Thyroid gland (tissue), 4 donors: ENCODE measurements at regions not wholly inside any gene's neighbourhood (a gene's known extent, or its start where the extent isn't known, plus 50 kb on each side); places are given as distances from the start of the nearest gene placed in this dataset. TPM values are rescaled to one million over a fixed set of nuclear protein-coding genes. Genes with fewer than 3 reads are reported as not detected.

Source experiments
- DNase-seq, 2 donors: peaks; one replicate each; pipeline ENCODE4 v3.0.0-alpha.2; 2019
- H3K27ac ChIP-seq, 3 donors: fragments of 200-600 bp; sonication (generic); 1 replicate in 2 of 3; 2 replicates in 1 of 3; pipeline ENCODE4 v1.5.1; 2016 to 2019; ENCODE audit warnings: mild to moderate bottlenecking in 1 of 3, moderate library complexity in 1 of 3
- H3K27me3 ChIP-seq: fragments of 200-600 bp; sonication (generic); one replicate; pipeline ENCODE4 v1.5.1; 2019
- H3K36me3 ChIP-seq, 2 donors: fragments of 200-600 bp; sonication (generic); one replicate each; pipeline ENCODE4 v1.5.1; 2016 to 2019
- H3K4me1 ChIP-seq, 2 donors: fragments of 200-600 bp; sonication (generic); one replicate each; pipeline ENCODE4 v1.5.1; 2017 to 2019
- H3K4me3 ChIP-seq, 3 donors: fragments of 200-600 bp; sonication (generic); replicated peaks in 1 of 3; 1 replicate in 2 of 3; 2 replicates in 1 of 3; pipeline ENCODE4 v1.5.1; 2016; ENCODE audit warnings: mild to moderate bottlenecking in 1 of 3
- H3K9me3 ChIP-seq: fragments of 200-600 bp; sonication (generic); one replicate; pipeline ENCODE4 v1.5.1; 2017
- POLR2A ChIP-seq, 2 donors: fragments of 450-650 bp; IDR thresholded peaks; one replicate each; pipeline ENCODE4 v1.6.1; 2017; ENCODE audit warnings: antibody characterized with exemption in 2 of 2, mild to moderate bottlenecking in 2 of 2, moderate library complexity in 1 of 2
- WGBS, 2 donors: methylation state at CpG; one replicate each; pipeline ENCODE4 v1.1.5; 2017; 5-methylcytosine and 5-hydroxymethylcytosine counted together
- intact Hi-C: fragments of 100-400 bp; cut with DNase I; formaldehyde crosslinking; loops from one replicate; pipeline ENCODE4 v1.15.1; 2023
- small RNA-seq: library from RNA; depleted of rRNA; stranded (forward); fragments of <200 nt; gene quantifications from one replicate; pipeline ENCODE3, GENCODE V24; 2016
- TF ChIP-seq, protein P1 (sequence below), 6 experiments: fragments of 200-600 bp in 3 of 6; fragments of 450-650 bp in 3 of 6; sonication (generic) in 3 of 6; IDR thresholded peaks; one replicate each; pipeline ENCODE4 v1.5.1; 2016 to 2019; ENCODE audit warnings: antibody characterized with exemption in 6 of 6, mild to moderate bottlenecking in 2 of 6, inconsistent platforms in 1 of 6, moderate library complexity in 1 of 6

DNA sequence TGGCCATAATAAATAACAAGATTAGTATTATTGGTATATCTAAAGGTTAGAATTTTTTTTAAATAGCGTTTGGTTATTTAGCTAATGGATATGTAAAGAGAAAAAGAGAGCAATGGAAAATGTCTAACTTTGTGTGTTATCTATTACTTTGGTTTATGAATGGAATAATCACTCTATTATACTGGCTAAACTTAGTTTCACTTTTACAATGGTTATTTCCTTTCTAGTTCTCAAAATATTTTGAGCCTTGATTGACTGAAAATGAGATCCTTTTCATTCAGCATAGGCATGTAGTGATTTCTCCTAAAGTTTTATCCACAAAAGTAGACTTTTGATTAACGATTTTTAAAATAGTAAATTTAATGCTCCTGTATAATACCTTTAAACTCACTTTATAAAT is 51.6 kb upstream of the MLIP start:
- intact Hi-C loops, result no loop called here
- Histone ChIP-seq H3K36me3 (no peaks in the 10 kb centered on the region), H3K27me3 (no peaks in the 10 kb centered on the region), H3K4me3 (no peak overlapping the region), H3K27ac (no peak overlapping the region), H3K9me3 (no peaks in the 10 kb centered on the region), H3K4me1 (peaks cover 9 to 20% of the 10 kb centered on the region in 2 donors)
- TF ChIP-seq POLR2A (IDR thresholded peaks at IDR 0.05), result no peak
- TF ChIP-seq, protein P1, sequence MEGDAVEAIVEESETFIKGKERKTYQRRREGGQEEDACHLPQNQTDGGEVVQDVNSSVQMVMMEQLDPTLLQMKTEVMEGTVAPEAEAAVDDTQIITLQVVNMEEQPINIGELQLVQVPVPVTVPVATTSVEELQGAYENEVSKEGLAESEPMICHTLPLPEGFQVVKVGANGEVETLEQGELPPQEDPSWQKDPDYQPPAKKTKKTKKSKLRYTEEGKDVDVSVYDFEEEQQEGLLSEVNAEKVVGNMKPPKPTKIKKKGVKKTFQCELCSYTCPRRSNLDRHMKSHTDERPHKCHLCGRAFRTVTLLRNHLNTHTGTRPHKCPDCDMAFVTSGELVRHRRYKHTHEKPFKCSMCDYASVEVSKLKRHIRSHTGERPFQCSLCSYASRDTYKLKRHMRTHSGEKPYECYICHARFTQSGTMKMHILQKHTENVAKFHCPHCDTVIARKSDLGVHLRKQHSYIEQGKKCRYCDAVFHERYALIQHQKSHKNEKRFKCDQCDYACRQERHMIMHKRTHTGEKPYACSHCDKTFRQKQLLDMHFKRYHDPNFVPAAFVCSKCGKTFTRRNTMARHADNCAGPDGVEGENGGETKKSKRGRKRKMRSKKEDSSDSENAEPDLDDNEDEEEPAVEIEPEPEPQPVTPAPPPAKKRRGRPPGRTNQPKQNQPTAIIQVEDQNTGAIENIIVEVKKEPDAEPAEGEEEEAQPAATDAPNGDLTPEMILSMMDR (IDR thresholded peaks at IDR 0.05), result no peak
- 90 to 93% methylated on average over 2 of the region's 2 CpGs for WGBS, 2 donors
- no peak for DNase-seq

DNA sequence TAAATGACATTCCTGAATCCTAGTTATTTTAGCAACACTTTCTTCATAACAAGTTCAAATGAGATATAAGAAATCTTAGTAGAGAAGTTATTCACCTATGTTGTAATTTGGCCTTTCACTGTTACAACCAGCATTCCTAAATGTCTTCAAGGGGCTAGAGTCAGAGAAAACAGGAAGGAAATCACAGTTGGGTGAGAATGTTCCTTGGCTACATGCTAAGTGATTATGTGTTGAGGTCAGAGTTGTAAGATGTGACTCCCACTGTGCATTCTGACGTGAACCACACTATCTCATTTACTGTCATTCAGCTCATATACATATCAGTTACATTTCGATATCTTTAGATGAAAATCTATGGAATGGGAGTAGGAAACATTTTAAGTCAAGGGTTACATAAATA is 51.0 kb upstream of the MLIP start:
- DNase-seq, result no peak
- intact Hi-C loops, result no loop called here
- 79 to 82% methylated on average over 2 of the region's 2 CpGs for WGBS, 2 donors
- peaks cover 9 to 20% of the 10 kb centered on the region in 2 donors for H3K4me1 ChIP-seq
- H3K36me3 ChIP-seq, result no peaks in the 10 kb centered on the region
- TF ChIP-seq POLR2A (IDR thresholded peaks at IDR 0.05), result no peak
- TF ChIP-seq, protein P1 (IDR thresholded peaks at IDR 0.05), result no peak
- H3K27ac ChIP-seq, result no peak overlapping the region
- no peaks in the 10 kb centered on the region for H3K9me3 ChIP-seq
- H3K4me3 ChIP-seq, result no peak overlapping the region
- H3K27me3 ChIP-seq, result no peaks in the 10 kb centered on the region

Small RNA genes in the stretch of these regions (small RNA-seq; reads per million reads assigned to genes)
- not detected for gene ERHP2
